Colonic mucosa (tissue), 4 donors: ENCODE measurements at regions not wholly inside any gene's neighbourhood (a gene's known extent, or its start where the extent isn't known, plus 50 kb on each side); places are given as distances from the start of the nearest gene placed in this dataset.
A peak's percentile ranks its signal among the peaks of the same experiment; 100 is the strongest.

Experiments used
- DNase-seq: peaks from one replicate; pipeline ENCODE4 v3.0.0-alpha.2; 2020
- H3K27ac ChIP-seq: fragments of 200-600 bp; one replicate; pipeline ENCODE4 v1.8.0; 2021
- H3K27me3 ChIP-seq: fragments of 200-600 bp; one replicate; pipeline ENCODE4 v1.8.0; 2021
- H3K36me3 ChIP-seq: fragments of 200-600 bp; one replicate; pipeline ENCODE4 v1.8.0; 2021
- H3K4me1 ChIP-seq: fragments of 200-600 bp; one replicate; pipeline ENCODE4 v1.8.0; 2021; ENCODE audit warnings: mild to moderate bottlenecking
- H3K4me3 ChIP-seq: fragments of 200-600 bp; one replicate; pipeline ENCODE4 v1.8.0; 2021
- H3K9ac ChIP-seq, 2 donors: one replicate each; pipeline ENCODE4 v1.7.0; 2013; ENCODE audit warnings: control low read depth in 2 of 2, low read depth in 2 of 2, low read length in 2 of 2
- H3K9me3 ChIP-seq: fragments of 200-600 bp; one replicate; pipeline ENCODE4 v1.8.0; 2021
- CTCF ChIP-seq: fragments of 200-600 bp; IDR thresholded peaks from one replicate; pipeline ENCODE4 v1.8.0; 2022; ENCODE audit warnings: antibody characterized with exemption, mild to moderate bottlenecking
- intact Hi-C: fragments of 100-400 bp; cut with DNase I; formaldehyde crosslinking; loops from one replicate; pipeline ENCODE4 v1.14.1; 2022
- donor health status: healthy.
- donor health status: DM: no; HTN: no; CAD: no.
- donor health status: DM: no; HTN: no; CAD: no.

- DNase-seq, result peak; percentile 60
- Histone ChIP-seq H3K36me3 (no peaks in the 10 kb centered on the region), H3K27me3 (no peaks in the 10 kb centered on the region), H3K27ac (peak overlapping the region; percentile 61), H3K9ac (peak overlapping the region in 1 of 2 donors; percentile 13), H3K4me1 (no peaks in the 10 kb centered on the region), H3K4me3 (no peak overlapping the region), H3K9me3 (no peaks in the 10 kb centered on the region)
- intact Hi-C loops, result no loop called here
- TF ChIP-seq CTCF, result no peak
Measured at GRCh38 chr15:72962054-72962702, 90.1 kb upstream of the NEO1 start.

GRCh38 chr15:72961346-72961745 is 90.9 kb upstream of the NEO1 start:
- no peaks in the 10 kb centered on the region for H3K36me3 ChIP-seq
- intact Hi-C loops, result no loop called here
- no peak overlapping the region for H3K4me3 ChIP-seq
- no peak overlapping the region for H3K9ac ChIP-seq
- TF ChIP-seq CTCF, result no peak
- peak overlapping the region; percentile 61 for H3K27ac ChIP-seq
- peak; percentile 74 for DNase-seq
- no peaks in the 10 kb centered on the region for H3K4me1 ChIP-seq
- H3K9me3 ChIP-seq, result no peaks in the 10 kb centered on the region
- H3K27me3 ChIP-seq, result no peaks in the 10 kb centered on the region

- Histone ChIP-seq H3K27ac (no peak overlapping the region), H3K4me3 (no peak overlapping the region), H3K9me3 (no peaks in the 10 kb centered on the region), H3K36me3 (no peaks in the 10 kb centered on the region), H3K9ac (no peak overlapping the region), H3K4me1 (no peaks in the 10 kb centered on the region), H3K27me3 (no peaks in the 10 kb centered on the region)
- DNase-seq, result peak; percentile 34
- no peak for TF ChIP-seq CTCF
- intact Hi-C loops, result no loop called here
Measured at GRCh38 chr15:72958634-72959033, 93.6 kb upstream of the NEO1 start.

- Histone ChIP-seq H3K4me1 (no peaks in the 10 kb centered on the region), H3K36me3 (no peaks in the 10 kb centered on the region), H3K27me3 (no peaks in the 10 kb centered on the region), H3K9ac (no peak overlapping the region), H3K4me3 (no peak overlapping the region), H3K9me3 (no peaks in the 10 kb centered on the region), H3K27ac (no peak overlapping the region)
- no peak for DNase-seq
- intact Hi-C loops, result no loop called here
- TF ChIP-seq CTCF, result no peak
Measured at GRCh38 chr15:72953306-72953705, 99.0 kb upstream of the NEO1 start.

- Histone ChIP-seq H3K27me3 (no peaks in the 10 kb centered on the region), H3K9me3 (no peaks in the 10 kb centered on the region), H3K27ac (no peak overlapping the region), H3K4me3 (no peak overlapping the region), H3K4me1 (no peaks in the 10 kb centered on the region), H3K36me3 (no peaks in the 10 kb centered on the region), H3K9ac (no peak overlapping the region)
- no peak for DNase-seq
- TF ChIP-seq CTCF, result no peak
- intact Hi-C loops, result no loop called here
Measured at GRCh38 chr15:72952151-72952550, 100.1 kb upstream of the NEO1 start.
